ENCODE measurements at regions not wholly inside any gene's neighbourhood (a gene's known extent, or its start where the extent isn't known, plus 50 kb on each side); places are given as distances from the start of the nearest gene placed in this dataset.

GRCh38 chr12:61863811-61864210, 396.4 kb upstream of the USP15 start:
- TF ChIP-seq ATF2 (CRISPR knock-in tag; IDR thresholded peaks at IDR 0.05; ENCODE audit: borderline replicate concordance, low read depth) (no peak), CTCF (IDR thresholded peaks at IDR 0.05) (no peak), ZNF281 (CRISPR knock-in tag; IDR thresholded peaks at IDR 0.05) (no peak), USF2 (CRISPR knock-in tag; IDR thresholded peaks at IDR 0.05) (no peak), ATF6 (CRISPR knock-in tag; IDR thresholded peaks at IDR 0.05) (no peak), FOXK1 (CRISPR knock-in tag; IDR thresholded peaks at IDR 0.05) (no peak), TEAD1 (CRISPR knock-in tag; IDR thresholded peaks at IDR 0.05) (no peak), RELA (CRISPR knock-in tag; IDR thresholded peaks at IDR 0.05; ENCODE audit: borderline replicate concordance) (no peak)
